Testis (tissue), 2 donors: ENCODE measurements at regions not wholly inside any gene's neighbourhood (a gene's known extent, or its start where the extent isn't known, plus 50 kb on each side); places are given as distances from the start of the nearest gene placed in this dataset.

Source experiments
- POLR2A ChIP-seq: fragments of 450-650 bp; IDR thresholded peaks from one replicate; pipeline ENCODE4 v1.6.1; 2017; ENCODE audit warnings: antibody characterized with exemption, mild to moderate bottlenecking, moderate library complexity
- TF ChIP-seq, protein P1 (sequence below), 3 experiments: fragments of 450-650 bp in 2 of 3; fragments of 200-600 bp in 1 of 3; sonication (generic) in 1 of 3; IDR thresholded peaks; one replicate each; pipeline ENCODE4 v1.5.1; 2016 to 2019; ENCODE audit warnings: antibody characterized with exemption in 3 of 3, mild to moderate bottlenecking in 2 of 3, moderate library complexity in 1 of 3

DNA sequence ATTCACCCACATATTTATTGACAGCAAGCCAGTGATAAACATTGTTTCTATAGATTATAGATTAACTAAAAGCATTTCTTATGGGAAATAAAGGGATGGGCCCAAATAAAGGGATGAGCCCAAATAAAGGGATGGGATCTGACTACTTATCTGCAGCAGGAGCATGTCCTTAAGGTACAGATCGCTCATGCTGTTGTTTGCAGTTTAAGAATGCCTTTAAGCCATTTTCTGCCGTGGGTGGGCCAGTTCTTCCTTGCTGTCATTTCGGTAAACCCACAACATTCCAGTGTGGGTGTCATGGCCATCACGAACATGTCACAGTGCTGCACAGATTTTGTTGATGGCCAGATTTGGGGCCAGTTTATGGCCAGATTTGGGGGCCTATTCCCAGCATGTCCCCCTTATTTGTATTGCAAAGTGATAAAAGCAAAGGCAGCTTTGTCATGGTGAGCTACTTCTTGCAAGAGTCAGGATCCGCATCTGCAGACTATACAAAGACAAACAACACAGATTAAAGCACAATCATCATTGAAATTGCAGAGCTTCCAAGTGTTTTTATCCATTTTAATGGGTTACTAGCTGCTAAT is 700.7 kb downstream of the LRFN5 start:
- TF ChIP-seq, protein P1, sequence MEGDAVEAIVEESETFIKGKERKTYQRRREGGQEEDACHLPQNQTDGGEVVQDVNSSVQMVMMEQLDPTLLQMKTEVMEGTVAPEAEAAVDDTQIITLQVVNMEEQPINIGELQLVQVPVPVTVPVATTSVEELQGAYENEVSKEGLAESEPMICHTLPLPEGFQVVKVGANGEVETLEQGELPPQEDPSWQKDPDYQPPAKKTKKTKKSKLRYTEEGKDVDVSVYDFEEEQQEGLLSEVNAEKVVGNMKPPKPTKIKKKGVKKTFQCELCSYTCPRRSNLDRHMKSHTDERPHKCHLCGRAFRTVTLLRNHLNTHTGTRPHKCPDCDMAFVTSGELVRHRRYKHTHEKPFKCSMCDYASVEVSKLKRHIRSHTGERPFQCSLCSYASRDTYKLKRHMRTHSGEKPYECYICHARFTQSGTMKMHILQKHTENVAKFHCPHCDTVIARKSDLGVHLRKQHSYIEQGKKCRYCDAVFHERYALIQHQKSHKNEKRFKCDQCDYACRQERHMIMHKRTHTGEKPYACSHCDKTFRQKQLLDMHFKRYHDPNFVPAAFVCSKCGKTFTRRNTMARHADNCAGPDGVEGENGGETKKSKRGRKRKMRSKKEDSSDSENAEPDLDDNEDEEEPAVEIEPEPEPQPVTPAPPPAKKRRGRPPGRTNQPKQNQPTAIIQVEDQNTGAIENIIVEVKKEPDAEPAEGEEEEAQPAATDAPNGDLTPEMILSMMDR (IDR thresholded peaks at IDR 0.05), result no peak
- TF ChIP-seq POLR2A, result no peak
